ENCODE measurements at regions not wholly inside any gene's neighbourhood (a gene's known extent, or its start where the extent isn't known, plus 50 kb on each side); places are given as distances from the start of the nearest gene placed in this dataset.
A peak's percentile ranks its signal among the peaks of the same experiment; 100 is the strongest.

- TF ChIP-seq, protein P1, sequence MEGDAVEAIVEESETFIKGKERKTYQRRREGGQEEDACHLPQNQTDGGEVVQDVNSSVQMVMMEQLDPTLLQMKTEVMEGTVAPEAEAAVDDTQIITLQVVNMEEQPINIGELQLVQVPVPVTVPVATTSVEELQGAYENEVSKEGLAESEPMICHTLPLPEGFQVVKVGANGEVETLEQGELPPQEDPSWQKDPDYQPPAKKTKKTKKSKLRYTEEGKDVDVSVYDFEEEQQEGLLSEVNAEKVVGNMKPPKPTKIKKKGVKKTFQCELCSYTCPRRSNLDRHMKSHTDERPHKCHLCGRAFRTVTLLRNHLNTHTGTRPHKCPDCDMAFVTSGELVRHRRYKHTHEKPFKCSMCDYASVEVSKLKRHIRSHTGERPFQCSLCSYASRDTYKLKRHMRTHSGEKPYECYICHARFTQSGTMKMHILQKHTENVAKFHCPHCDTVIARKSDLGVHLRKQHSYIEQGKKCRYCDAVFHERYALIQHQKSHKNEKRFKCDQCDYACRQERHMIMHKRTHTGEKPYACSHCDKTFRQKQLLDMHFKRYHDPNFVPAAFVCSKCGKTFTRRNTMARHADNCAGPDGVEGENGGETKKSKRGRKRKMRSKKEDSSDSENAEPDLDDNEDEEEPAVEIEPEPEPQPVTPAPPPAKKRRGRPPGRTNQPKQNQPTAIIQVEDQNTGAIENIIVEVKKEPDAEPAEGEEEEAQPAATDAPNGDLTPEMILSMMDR (conservative IDR thresholded peaks at IDR 0.05; ENCODE audit: low read depth, low read length) = no peak
- DNase-seq (ENCODE audit: low read depth) = no peak
- H3K4me3 ChIP-seq (ENCODE audit: low read length) = no peak overlapping the region
Observed at GRCh38 chr11:26084313-26084712, 247.6 kb upstream of the ANO3 start.

- DNase-seq (ENCODE audit: low read depth) = no peak
- no peak overlapping the region for H3K4me3 ChIP-seq (ENCODE audit: low read length)
- TF ChIP-seq, protein P1 (conservative IDR thresholded peaks at IDR 0.05; ENCODE audit: low read depth, low read length) = no peak
Observed at GRCh38 chr11:26086028-26086427, 245.9 kb upstream of the ANO3 start.

- TF ChIP-seq, protein P1 (conservative IDR thresholded peaks at IDR 0.05; ENCODE audit: low read depth, low read length) = no peak
- H3K4me3 ChIP-seq (ENCODE audit: low read length) = no peak overlapping the region
- DNase-seq (ENCODE audit: low read depth) = no peak
Observed at GRCh38 chr11:26087120-26087935, 244.6 kb upstream of the ANO3 start.

GRCh38 chr11:26088391-26088790, 243.5 kb upstream of the ANO3 start:
- TF ChIP-seq, protein P1 (conservative IDR thresholded peaks at IDR 0.05; ENCODE audit: low read depth, low read length) = no peak
- DNase-seq (ENCODE audit: low read depth) = peak; percentile 21
- H3K4me3 ChIP-seq (ENCODE audit: low read length) = no peak overlapping the region

- DNase-seq (ENCODE audit: low read depth) = no peak
- no peak overlapping the region for H3K4me3 ChIP-seq (ENCODE audit: low read length)
- TF ChIP-seq, protein P1 (conservative IDR thresholded peaks at IDR 0.05; ENCODE audit: low read depth, low read length) = no peak
Observed at GRCh38 chr11:26090651-26091050, 241.3 kb upstream of the ANO3 start.

- TF ChIP-seq, protein P1 (conservative IDR thresholded peaks at IDR 0.05; ENCODE audit: low read depth, low read length) = no peak
- no peak for DNase-seq (ENCODE audit: low read depth)
- no peak overlapping the region for H3K4me3 ChIP-seq (ENCODE audit: low read length)
Observed at GRCh38 chr11:26093206-26093605, 238.7 kb upstream of the ANO3 start.

GRCh38 chr11:26095340-26095739, 236.6 kb upstream of the ANO3 start:
- DNase-seq (ENCODE audit: low read depth) = no peak
- TF ChIP-seq, protein P1 (conservative IDR thresholded peaks at IDR 0.05; ENCODE audit: low read depth, low read length) = no peak
- no peak overlapping the region for H3K4me3 ChIP-seq (ENCODE audit: low read length)

Measured in retinal pigment epithelial cell (primary cell).